ENCODE measurements at regions not wholly inside any gene's neighbourhood (a gene's known extent, or its start where the extent isn't known, plus 50 kb on each side); places are given as distances from the start of the nearest gene placed in this dataset.

- TF ChIP-seq CTCF (IDR thresholded peaks at IDR 0.05; ENCODE audit: low read length) (no peak), EZH2 (IDR thresholded peaks at IDR 0.05; ENCODE audit: borderline replicate concordance, low read length) (no peak)
Measured at GRCh38 chr5:113686599-113686998, 173.1 kb downstream of the YTHDC2 start.
